HCT116 (cell line): ENCODE measurements at regions not wholly inside any gene's neighbourhood (a gene's known extent, or its start where the extent isn't known, plus 50 kb on each side); places are given as distances from the start of the nearest gene placed in this dataset.

Experiments used
- CTCF ChIP-seq, 3 experiments: fragments of 200-600 bp in 1 of 3; sonication (generic) in 1 of 3; IDR thresholded peaks in 2 of 3; conservative IDR thresholded peaks in 1 of 3; 2 replicates each; pipeline ENCODE4 v1.5.1; 2012 to 2017; ENCODE audit warnings: low read depth in 2 of 3, low read length in 2 of 3, antibody characterized with exemption in 1 of 3, borderline replicate concordance in 1 of 3, control low read depth in 1 of 3, mild to moderate bottlenecking in 1 of 3, mixed read lengths in 1 of 3, mixed run types in 1 of 3, moderate library complexity in 1 of 3; ENCODE audit not compliant: insufficient read depth in 1 of 3
- EZH2 ChIP-seq: fragments of 200-600 bp; sonication (generic); IDR thresholded peaks from 2 replicates; pipeline ENCODE4 v1.6.1; 2017; ENCODE audit warnings: antibody characterized with exemption, mixed run types
- EZH2phosphoT487 ChIP-seq: fragments of 200-600 bp; IDR thresholded peaks from 2 replicates; pipeline ENCODE4 v1.6.1; 2018; ENCODE audit warnings: antibody characterized with exemption, borderline replicate concordance
- POLR2A ChIP-seq: IDR thresholded peaks from 2 replicates; pipeline ENCODE4 v1.7.0; 2011; ENCODE audit warnings: borderline replicate concordance; ENCODE audit not compliant: insufficient read depth, insufficient read length; ENCODE audit errors: extremely low read depth
- POLR2AphosphoS5 ChIP-seq: IDR thresholded peaks from 2 replicates; pipeline ENCODE4 v1.6.1; 2011; ENCODE audit warnings: mild to moderate bottlenecking, low read depth, low read length, moderate library complexity
- REST ChIP-seq: IDR thresholded peaks from 2 replicates; pipeline ENCODE4 v1.6.1; 2012; ENCODE audit warnings: low read depth
- YY1 ChIP-seq: IDR thresholded peaks from 2 replicates; pipeline ENCODE4 v1.6.1; 2011; ENCODE audit warnings: low read length, low read depth, moderate library complexity, mild to moderate bottlenecking; ENCODE audit not compliant: insufficient replicate concordance; ENCODE audit errors: extremely low read depth
- TF ChIP-seq, protein P1 (sequence below): IDR thresholded peaks from 2 replicates; pipeline ENCODE4 v1.6.1; 2012

DNA sequence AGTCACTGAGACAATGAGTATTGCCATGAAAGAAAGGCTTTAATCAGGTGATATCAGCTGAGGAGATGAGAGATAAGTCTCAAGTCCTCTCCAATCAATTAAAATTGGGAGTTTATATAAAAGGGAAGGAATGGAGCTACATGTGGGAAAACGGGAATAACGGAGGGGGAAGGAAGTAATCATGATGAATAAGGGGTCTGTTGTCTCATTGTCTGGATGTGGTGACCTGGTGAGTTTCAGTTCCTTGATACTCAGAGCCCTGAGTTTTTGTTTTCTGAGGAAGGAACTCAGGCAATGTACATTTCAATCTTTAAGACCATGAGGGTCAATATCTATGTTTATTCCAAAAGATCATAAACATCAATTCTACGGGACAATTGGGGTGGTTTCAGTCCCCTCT is 198.8 kb downstream of the KITLG start:
- TF ChIP-seq POLR2AphosphoS5: no peak
- TF ChIP-seq CTCF (IDR thresholded peaks at IDR 0.05 in 2 of 3, conservative IDR thresholded peaks at IDR 0.05 in 1 of 3; ENCODE audit: borderline replicate concordance in 1 of 3, insufficient read depth in 1 of 3, low read depth in 2 of 3, low read length in 2 of 3): no peak
- TF ChIP-seq EZH2: no peak
- no peak for TF ChIP-seq EZH2phosphoT487
- no peak for TF ChIP-seq POLR2A
- TF ChIP-seq, protein P1, sequence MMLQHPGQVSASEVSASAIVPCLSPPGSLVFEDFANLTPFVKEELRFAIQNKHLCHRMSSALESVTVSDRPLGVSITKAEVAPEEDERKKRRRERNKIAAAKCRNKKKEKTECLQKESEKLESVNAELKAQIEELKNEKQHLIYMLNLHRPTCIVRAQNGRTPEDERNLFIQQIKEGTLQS: no peak
- no peak for TF ChIP-seq YY1
- TF ChIP-seq REST: no peak
